K562 (cell line): ENCODE measurements at regions not wholly inside any gene's neighbourhood (a gene's known extent, or its start where the extent isn't known, plus 50 kb on each side); places are given as distances from the start of the nearest gene placed in this dataset.

Experiments
- ATAC-seq: fragments of 200-7000 bp; cut with Tn5 transposase; 3 replicates; pipeline ENCODE4 v1.9.1; 2020; ENCODE audit warnings: moderate library complexity
- BruUV-seq: library from RNA; stranded (reverse); fragments of 400-500 nt; replicated peaks from 2 replicates; lab custom pipeline; 2021; lab: Mats Ljungman, UMichigan
- CTCF ChIA-PET: fragments of 300-600 bp; formaldehyde crosslinking; extraction: SDS; loops from one replicate; lab custom pipeline; 2021; ENCODE audit warnings: low intra/inter-chr PET ratio; lab: Yijun Ruan, JAX
- POLR2A ChIA-PET: fragments of 300-600, 350-650 bp; sonication (Branson Sonifier 250); formaldehyde crosslinking; extraction: SDS; loops from one replicate; lab custom pipeline; 2021; ENCODE audit warnings: antibody characterized with exemption, inconsistent platforms; lab: Yijun Ruan, JAX
- DNase-seq, 4 experiments: peaks; one replicate each; pipeline versions ENCODE4 v3.0.0 to v3.0.0-alpha.2; 2011 to 2018; ENCODE audit warnings: low spot score in 3 of 4, mixed read lengths in 3 of 4; ENCODE audit errors: extremely low read depth in 1 of 4
- FAIRE-seq: peaks from 2 replicates; lab custom pipeline; 2011; peaks lifted over from hg19 to GRCh38; lab: Jason Lieb, UNC
- H2AFZ ChIP-seq: 2 replicates; pipeline ENCODE4 v1.6.0; 2011; ENCODE audit warnings: low read depth, low read length, control low read depth, inconsistent platforms
- H3K27ac ChIP-seq: fragments of 200-600 bp; 3 replicates; pipeline ENCODE4 v1.8.0; 2011; ENCODE audit warnings: low read depth, mild to moderate bottlenecking, control low read depth, inconsistent platforms, low read length, moderate library complexity, mixed read lengths; ENCODE audit errors: extremely low read depth
- H3K27me3 ChIP-seq, 2 experiments: fragments of 300-600 bp in 1 of 2; 2 replicates in 1 of 2; 3 replicates in 1 of 2; pipeline versions ENCODE4 v1.6.0 to v1.8.0; 2011; ENCODE audit warnings: inconsistent platforms in 2 of 2, low read length in 2 of 2, mild to moderate bottlenecking in 1 of 2, mixed read lengths in 1 of 2, moderate library complexity in 1 of 2; ENCODE audit not compliant: control insufficient read depth in 2 of 2, insufficient read depth in 2 of 2
- H3K36me3 ChIP-seq: fragments of 300-600 bp; 3 replicates; pipeline ENCODE4 v1.8.0; 2011; ENCODE audit warnings: mild to moderate bottlenecking, low read length, inconsistent platforms; ENCODE audit not compliant: control insufficient read depth, insufficient read depth
- H3K4me1 ChIP-seq, 2 experiments: fragments of 200-600 bp in 1 of 2; replicated peaks in 1 of 2; 2 replicates in 1 of 2; 3 replicates in 1 of 2; pipeline versions ENCODE4 v1.5.1 to v1.8.0; 2011; ENCODE audit warnings: inconsistent platforms in 2 of 2, low read length in 2 of 2, mild to moderate bottlenecking in 1 of 2, mixed read lengths in 1 of 2, moderate library complexity in 1 of 2; ENCODE audit not compliant: control insufficient read depth in 2 of 2, insufficient read depth in 2 of 2
- H3K4me2 ChIP-seq: 2 replicates; pipeline ENCODE4 v1.6.1; 2011; ENCODE audit warnings: low read length, control low read depth, inconsistent platforms, mixed read lengths; ENCODE audit not compliant: insufficient read depth
- H3K4me3 ChIP-seq: fragments of 200-600 bp; sonication (generic), shearing (Covaris generic); 2 replicates; pipeline ENCODE4 v1.5.1; 2016; ENCODE audit warnings: control low read depth, inconsistent platforms
- H3K79me2 ChIP-seq: fragments of 200-600 bp; 3 replicates; pipeline ENCODE4 v1.8.0; 2011; ENCODE audit warnings: low read length, inconsistent platforms; ENCODE audit not compliant: control insufficient read depth, insufficient read depth
- H3K9ac ChIP-seq, 2 experiments: 2 replicates each; pipeline versions ENCODE4 v1.6.0 to v1.6.1; 2011; ENCODE audit warnings: low read depth in 2 of 2, low read length in 2 of 2, control low read depth in 1 of 2, inconsistent platforms in 1 of 2, mild to moderate bottlenecking in 1 of 2, mixed read lengths in 1 of 2; ENCODE audit not compliant: insufficient read depth in 1 of 2
- H3K9me1 ChIP-seq: one replicate; pipeline ENCODE4 v1.6.0; 2011; ENCODE audit warnings: inconsistent platforms, mild to moderate bottlenecking, low read length, moderate library complexity; ENCODE audit not compliant: control insufficient read depth, insufficient read depth
- H3K9me3 ChIP-seq: replicated peaks from 2 replicates; pipeline ENCODE4 v1.5.1; 2011; ENCODE audit warnings: low read depth, low read length, inconsistent platforms; ENCODE audit not compliant: control insufficient read depth, insufficient read depth
- H4K20me1 ChIP-seq: replicated peaks from 2 replicates; pipeline ENCODE4 v1.6.1; 2011; ENCODE audit warnings: low read length, inconsistent platforms, mixed read lengths; ENCODE audit not compliant: control insufficient read depth, insufficient read depth
- HIVEP1 ChIP-seq: fragments of 250-450 bp; sonication (Bioruptor Pico); IDR thresholded peaks from 2 replicates; pipeline ENCODE4 v1.4.0; 2020; ENCODE audit warnings: mild to moderate bottlenecking
- PRDM10 ChIP-seq: fragments of 450-650 bp; IDR thresholded peaks from 2 replicates; pipeline ENCODE4 v1.6.1; 2018; ENCODE audit not compliant: partially characterized antibody
- SRSF1 ChIP-seq: fragments of 200-400 bp; formaldehyde crosslinking; IDR thresholded peaks from 2 replicates; pipeline ENCODE4 v1.6.1; 2017; ENCODE audit warnings: mild to moderate bottlenecking, low read depth, low read length, moderate library complexity
- TOE1 ChIP-seq, 2 experiments: fragments of 450-650 bp in 1 of 2; sonication (generic) in 1 of 2; formaldehyde crosslinking in 1 of 2; IDR thresholded peaks; 2 replicates each; pipeline versions ENCODE4 v1.7.1 to v1.8.0; 2016 to 2022; ENCODE audit warnings: borderline replicate concordance in 2 of 2, mild to moderate bottlenecking in 2 of 2, antibody characterized with exemption in 1 of 2, inconsistent platforms in 1 of 2, low read depth in 1 of 2, missing genetic modification reagents in 1 of 2, moderate library complexity in 1 of 2
- ZNF785 ChIP-seq: fragments of 250-450 bp; sonication (Bioruptor Pico); IDR thresholded peaks from 2 replicates; pipeline ENCODE4 v1.4.0; 2020; ENCODE audit warnings: mild to moderate bottlenecking
- WGBS: fragments of 100-300 bp; shearing (Covaris generic); methylation state at CpG from one replicate; pipeline ENCODE4 v1.1.6; 2016; ENCODE audit warnings: low coverage, mixed read lengths; ENCODE audit not compliant: insufficient coverage; ENCODE audit errors: missing lambda C conversion rate; 5-methylcytosine and 5-hydroxymethylcytosine counted together
- in situ Hi-C: fragments of 300-500 bp; cut with MboI; formaldehyde crosslinking; loops from 4 replicates; pipeline ENCODE4 v1.15.0; 2018; ENCODE audit warnings: inconsistent platforms, mixed read lengths
- intact Hi-C: fragments of 100-400 bp; cut with micrococcal nuclease; formaldehyde crosslinking; loops from 2 replicates; pipeline ENCODE4 v1.14.2; 2022

- POLR2A ChIA-PET: no interaction called here
- Histone ChIP-seq H3K4me2 (no peak overlapping the region), H3K27ac (no peak overlapping the region), H3K9me3 (no peaks in the 10 kb centered on the region), H3K27me3 (peaks cover 0 to 11% of the 10 kb centered on the region in 2 experiments; a peak in 1 of 5 replicates), H3K9ac (no peak overlapping the region), H4K20me1 (no peaks in the 10 kb centered on the region; the same call in 1 of the 2 replicates), H3K9me1 (no peaks in the 10 kb centered on the region), H3K79me2 (no peaks in the 10 kb centered on the region), H3K36me3 (no peaks in the 10 kb centered on the region), H2AFZ (no peak overlapping the region), H3K4me3 (no peak overlapping the region), H3K4me1 (no peaks in the 10 kb centered on the region)
- in situ Hi-C loops: no loop called here
- intact Hi-C loops: no loop called here
- FAIRE-seq (no peak), DNase-seq (no peak), ATAC-seq (no peak)
- 0% methylated on average over 1 of the region's 1 CpG for WGBS
- BruUV-seq: no TSS peak
- CTCF ChIA-PET: no interaction called here
- TF ChIP-seq TOE1 (IDR thresholded peaks at IDR 0.05; ENCODE audit: borderline replicate concordance) (no peak), TOE1 (CRISPR knock-in tag; IDR thresholded peaks at IDR 0.05; ENCODE audit: borderline replicate concordance, low read depth) (no peak), SRSF1 (no peak), HIVEP1 (CRISPR knock-in tag) (no peak), PRDM10 (no peak), ZNF785 (no peak)
Observed at GRCh38 chr18:7332452-7332851, 101.6 kb downstream of the LRRC30 start.
